ENCODE measurements at regions not wholly inside any gene's neighbourhood (a gene's known extent, or its start where the extent isn't known, plus 50 kb on each side); places are given as distances from the start of the nearest gene placed in this dataset.

DNA sequence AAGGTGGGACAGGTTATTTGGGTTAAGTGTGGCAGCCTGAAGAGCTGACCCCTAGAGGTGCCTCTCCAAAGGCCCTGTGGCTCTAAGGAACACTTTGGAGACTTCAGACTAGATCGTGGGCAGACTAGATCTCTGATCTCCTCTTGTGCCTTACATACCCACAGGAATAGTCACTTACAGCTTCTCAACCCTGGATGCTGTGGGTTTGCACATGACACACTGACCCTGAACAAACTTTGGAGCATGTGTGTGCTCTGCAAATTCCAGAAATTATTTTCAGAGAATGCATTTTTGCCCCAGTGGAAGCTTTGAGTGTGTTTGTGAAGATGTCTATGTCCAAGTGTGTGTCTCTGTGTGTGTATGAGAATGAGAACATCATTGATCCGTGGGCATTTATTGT is 119.6 kb downstream of the EMX2 start:
- no peak for ATAC-seq
- Histone ChIP-seq H3K9me2 (ENCODE audit: insufficient read depth) (no peaks in the 10 kb centered on the region), H3K4me1 (ENCODE audit: insufficient read depth) (no peaks in the 10 kb centered on the region), H4K20me1 (replicated peaks; ENCODE audit: insufficient read depth) (no peaks in the 10 kb centered on the region), H3K27ac (ENCODE audit: low read depth) (no peak overlapping the region), H3K4me2 (no peak overlapping the region), H3K27me3 (ENCODE audit: insufficient read depth) (no peaks in the 10 kb centered on the region), H3F3A (replicated peaks; ENCODE audit: low read depth) (no peaks in the 10 kb centered on the region), H3K79me2 (replicated peaks; ENCODE audit: insufficient read depth) (no peaks in the 10 kb centered on the region), H3K36me3 (ENCODE audit: insufficient read depth) (no peaks in the 10 kb centered on the region), H3K4me3 (no peak overlapping the region), H2AFZ (no peak overlapping the region)
- Mint-ChIP-seq H3K9me3 (no peaks in the 10 kb centered on the region), H3K4me1 (no peaks in the 10 kb centered on the region), H3K27me3 (ENCODE audit: insufficient read depth, low read depth, poor library complexity) (peaks cover 5% of the 10 kb centered on the region), H3K36me3 (ENCODE audit: low read depth) (no peaks in the 10 kb centered on the region), H3K4me3 (no peak overlapping the region), H3K27ac (no peak overlapping the region)
- DNase-seq (ENCODE audit: low spot score), result no peak
- TF ChIP-seq, protein P1, sequence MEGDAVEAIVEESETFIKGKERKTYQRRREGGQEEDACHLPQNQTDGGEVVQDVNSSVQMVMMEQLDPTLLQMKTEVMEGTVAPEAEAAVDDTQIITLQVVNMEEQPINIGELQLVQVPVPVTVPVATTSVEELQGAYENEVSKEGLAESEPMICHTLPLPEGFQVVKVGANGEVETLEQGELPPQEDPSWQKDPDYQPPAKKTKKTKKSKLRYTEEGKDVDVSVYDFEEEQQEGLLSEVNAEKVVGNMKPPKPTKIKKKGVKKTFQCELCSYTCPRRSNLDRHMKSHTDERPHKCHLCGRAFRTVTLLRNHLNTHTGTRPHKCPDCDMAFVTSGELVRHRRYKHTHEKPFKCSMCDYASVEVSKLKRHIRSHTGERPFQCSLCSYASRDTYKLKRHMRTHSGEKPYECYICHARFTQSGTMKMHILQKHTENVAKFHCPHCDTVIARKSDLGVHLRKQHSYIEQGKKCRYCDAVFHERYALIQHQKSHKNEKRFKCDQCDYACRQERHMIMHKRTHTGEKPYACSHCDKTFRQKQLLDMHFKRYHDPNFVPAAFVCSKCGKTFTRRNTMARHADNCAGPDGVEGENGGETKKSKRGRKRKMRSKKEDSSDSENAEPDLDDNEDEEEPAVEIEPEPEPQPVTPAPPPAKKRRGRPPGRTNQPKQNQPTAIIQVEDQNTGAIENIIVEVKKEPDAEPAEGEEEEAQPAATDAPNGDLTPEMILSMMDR (conservative IDR thresholded peaks at IDR 0.05; ENCODE audit: low read depth in 2 of 2), result no peak
- TF ChIP-seq CREB1 (CRISPR knock-in tag; IDR thresholded peaks at IDR 0.05; ENCODE audit: low read depth) (no peak), JUNB (IDR thresholded peaks at IDR 0.05; ENCODE audit: unreplicated experiment) (no peak), STAT1 (IDR thresholded peaks at IDR 0.05; ENCODE audit: unreplicated experiment) (no peak), EZH2phosphoT487 (IDR thresholded peaks at IDR 0.05; ENCODE audit: unreplicated experiment) (no peak), EZH2 (IDR thresholded peaks at IDR 0.05; ENCODE audit: low read depth, unreplicated experiment) (no peak), ZNF114 (CRISPR knock-in tag; IDR thresholded peaks at IDR 0.05) (no peak), ZNF331 (CRISPR knock-in tag; IDR thresholded peaks at IDR 0.05; ENCODE audit: low read depth) (no peak), NANOG (IDR thresholded peaks at IDR 0.05; ENCODE audit: borderline replicate concordance) (no peak), POLR2AphosphoS5 (IDR thresholded peaks at IDR 0.05; ENCODE audit: low read depth) (no peak)
- TF ChIP-seq, protein P2, sequence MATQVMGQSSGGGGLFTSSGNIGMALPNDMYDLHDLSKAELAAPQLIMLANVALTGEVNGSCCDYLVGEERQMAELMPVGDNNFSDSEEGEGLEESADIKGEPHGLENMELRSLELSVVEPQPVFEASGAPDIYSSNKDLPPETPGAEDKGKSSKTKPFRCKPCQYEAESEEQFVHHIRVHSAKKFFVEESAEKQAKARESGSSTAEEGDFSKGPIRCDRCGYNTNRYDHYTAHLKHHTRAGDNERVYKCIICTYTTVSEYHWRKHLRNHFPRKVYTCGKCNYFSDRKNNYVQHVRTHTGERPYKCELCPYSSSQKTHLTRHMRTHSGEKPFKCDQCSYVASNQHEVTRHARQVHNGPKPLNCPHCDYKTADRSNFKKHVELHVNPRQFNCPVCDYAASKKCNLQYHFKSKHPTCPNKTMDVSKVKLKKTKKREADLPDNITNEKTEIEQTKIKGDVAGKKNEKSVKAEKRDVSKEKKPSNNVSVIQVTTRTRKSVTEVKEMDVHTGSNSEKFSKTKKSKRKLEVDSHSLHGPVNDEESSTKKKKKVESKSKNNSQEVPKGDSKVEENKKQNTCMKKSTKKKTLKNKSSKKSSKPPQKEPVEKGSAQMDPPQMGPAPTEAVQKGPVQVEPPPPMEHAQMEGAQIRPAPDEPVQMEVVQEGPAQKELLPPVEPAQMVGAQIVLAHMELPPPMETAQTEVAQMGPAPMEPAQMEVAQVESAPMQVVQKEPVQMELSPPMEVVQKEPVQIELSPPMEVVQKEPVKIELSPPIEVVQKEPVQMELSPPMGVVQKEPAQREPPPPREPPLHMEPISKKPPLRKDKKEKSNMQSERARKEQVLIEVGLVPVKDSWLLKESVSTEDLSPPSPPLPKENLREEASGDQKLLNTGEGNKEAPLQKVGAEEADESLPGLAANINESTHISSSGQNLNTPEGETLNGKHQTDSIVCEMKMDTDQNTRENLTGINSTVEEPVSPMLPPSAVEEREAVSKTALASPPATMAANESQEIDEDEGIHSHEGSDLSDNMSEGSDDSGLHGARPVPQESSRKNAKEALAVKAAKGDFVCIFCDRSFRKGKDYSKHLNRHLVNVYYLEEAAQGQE (IDR thresholded peaks at IDR 0.05; ENCODE audit: unreplicated experiment), result no peak
- TF ChIP-seq, protein P3, sequence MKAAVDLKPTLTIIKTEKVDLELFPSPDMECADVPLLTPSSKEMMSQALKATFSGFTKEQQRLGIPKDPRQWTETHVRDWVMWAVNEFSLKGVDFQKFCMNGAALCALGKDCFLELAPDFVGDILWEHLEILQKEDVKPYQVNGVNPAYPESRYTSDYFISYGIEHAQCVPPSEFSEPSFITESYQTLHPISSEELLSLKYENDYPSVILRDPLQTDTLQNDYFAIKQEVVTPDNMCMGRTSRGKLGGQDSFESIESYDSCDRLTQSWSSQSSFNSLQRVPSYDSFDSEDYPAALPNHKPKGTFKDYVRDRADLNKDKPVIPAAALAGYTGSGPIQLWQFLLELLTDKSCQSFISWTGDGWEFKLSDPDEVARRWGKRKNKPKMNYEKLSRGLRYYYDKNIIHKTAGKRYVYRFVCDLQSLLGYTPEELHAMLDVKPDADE (IDR thresholded peaks at IDR 0.05), result no peak
- TF ChIP-seq, protein P4, sequence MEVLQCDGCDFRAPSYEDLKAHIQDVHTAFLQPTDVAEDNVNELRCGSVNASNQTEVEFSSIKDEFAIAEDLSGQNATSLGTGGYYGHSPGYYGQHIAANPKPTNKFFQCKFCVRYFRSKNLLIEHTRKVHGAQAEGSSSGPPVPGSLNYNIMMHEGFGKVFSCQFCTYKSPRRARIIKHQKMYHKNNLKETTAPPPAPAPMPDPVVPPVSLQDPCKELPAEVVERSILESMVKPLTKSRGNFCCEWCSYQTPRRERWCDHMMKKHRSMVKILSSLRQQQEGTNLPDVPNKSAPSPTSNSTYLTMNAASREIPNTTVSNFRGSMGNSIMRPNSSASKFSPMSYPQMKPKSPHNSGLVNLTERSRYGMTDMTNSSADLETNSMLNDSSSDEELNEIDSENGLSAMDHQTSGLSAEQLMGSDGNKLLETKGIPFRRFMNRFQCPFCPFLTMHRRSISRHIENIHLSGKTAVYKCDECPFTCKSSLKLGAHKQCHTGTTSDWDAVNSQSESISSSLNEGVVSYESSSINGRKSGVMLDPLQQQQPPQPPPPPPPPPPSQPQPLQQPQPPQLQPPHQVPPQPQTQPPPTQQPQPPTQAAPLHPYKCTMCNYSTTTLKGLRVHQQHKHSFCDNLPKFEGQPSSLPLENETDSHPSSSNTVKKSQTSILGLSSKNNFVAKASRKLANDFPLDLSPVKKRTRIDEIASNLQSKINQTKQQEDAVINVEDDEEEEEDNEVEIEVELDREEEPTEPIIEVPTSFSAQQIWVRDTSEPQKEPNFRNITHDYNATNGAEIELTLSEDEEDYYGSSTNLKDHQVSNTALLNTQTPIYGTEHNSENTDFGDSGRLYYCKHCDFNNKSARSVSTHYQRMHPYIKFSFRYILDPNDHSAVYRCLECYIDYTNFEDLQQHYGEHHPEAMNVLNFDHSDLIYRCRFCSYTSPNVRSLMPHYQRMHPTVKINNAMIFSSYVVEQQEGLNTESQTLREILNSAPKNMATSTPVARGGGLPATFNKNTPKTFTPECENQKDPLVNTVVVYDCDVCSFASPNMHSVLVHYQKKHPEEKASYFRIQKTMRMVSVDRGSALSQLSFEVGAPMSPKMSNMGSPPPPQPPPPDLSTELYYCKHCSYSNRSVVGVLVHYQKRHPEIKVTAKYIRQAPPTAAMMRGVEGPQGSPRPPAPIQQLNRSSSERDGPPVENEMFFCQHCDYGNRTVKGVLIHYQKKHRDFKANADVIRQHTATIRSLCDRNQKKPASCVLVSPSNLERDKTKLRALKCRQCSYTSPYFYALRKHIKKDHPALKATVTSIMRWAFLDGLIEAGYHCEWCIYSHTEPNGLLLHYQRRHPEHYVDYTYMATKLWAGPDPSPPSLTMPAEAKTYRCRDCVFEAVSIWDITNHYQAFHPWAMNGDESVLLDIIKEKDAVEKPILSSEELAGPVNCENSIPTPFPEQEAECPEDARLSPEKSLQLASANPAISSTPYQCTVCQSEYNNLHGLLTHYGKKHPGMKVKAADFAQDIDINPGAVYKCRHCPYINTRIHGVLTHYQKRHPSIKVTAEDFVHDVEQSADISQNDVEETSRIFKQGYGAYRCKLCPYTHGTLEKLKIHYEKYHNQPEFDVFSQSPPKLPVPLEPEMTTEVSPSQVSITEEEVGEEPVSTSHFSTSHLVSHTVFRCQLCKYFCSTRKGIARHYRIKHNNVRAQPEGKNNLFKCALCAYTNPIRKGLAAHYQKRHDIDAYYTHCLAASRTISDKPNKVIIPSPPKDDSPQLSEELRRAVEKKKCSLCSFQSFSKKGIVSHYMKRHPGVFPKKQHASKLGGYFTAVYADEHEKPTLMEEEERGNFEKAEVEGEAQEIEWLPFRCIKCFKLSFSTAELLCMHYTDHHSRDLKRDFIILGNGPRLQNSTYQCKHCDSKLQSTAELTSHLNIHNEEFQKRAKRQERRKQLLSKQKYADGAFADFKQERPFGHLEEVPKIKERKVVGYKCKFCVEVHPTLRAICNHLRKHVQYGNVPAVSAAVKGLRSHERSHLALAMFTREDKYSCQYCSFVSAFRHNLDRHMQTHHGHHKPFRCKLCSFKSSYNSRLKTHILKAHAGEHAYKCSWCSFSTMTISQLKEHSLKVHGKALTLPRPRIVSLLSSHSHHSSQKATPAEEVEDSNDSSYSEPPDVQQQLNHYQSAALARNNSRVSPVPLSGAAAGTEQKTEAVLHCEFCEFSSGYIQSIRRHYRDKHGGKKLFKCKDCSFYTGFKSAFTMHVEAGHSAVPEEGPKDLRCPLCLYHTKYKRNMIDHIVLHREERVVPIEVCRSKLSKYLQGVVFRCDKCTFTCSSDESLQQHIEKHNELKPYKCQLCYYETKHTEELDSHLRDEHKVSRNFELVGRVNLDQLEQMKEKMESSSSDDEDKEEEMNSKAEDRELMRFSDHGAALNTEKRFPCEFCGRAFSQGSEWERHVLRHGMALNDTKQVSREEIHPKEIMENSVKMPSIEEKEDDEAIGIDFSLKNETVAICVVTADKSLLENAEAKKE (CRISPR knock-in tag; IDR thresholded peaks at IDR 0.05), result no peak

Measured in GM23338 (cell line).